ENCODE measurements at regions not wholly inside any gene's neighbourhood (a gene's known extent, or its start where the extent isn't known, plus 50 kb on each side); places are given as distances from the start of the nearest gene placed in this dataset.

DNA sequence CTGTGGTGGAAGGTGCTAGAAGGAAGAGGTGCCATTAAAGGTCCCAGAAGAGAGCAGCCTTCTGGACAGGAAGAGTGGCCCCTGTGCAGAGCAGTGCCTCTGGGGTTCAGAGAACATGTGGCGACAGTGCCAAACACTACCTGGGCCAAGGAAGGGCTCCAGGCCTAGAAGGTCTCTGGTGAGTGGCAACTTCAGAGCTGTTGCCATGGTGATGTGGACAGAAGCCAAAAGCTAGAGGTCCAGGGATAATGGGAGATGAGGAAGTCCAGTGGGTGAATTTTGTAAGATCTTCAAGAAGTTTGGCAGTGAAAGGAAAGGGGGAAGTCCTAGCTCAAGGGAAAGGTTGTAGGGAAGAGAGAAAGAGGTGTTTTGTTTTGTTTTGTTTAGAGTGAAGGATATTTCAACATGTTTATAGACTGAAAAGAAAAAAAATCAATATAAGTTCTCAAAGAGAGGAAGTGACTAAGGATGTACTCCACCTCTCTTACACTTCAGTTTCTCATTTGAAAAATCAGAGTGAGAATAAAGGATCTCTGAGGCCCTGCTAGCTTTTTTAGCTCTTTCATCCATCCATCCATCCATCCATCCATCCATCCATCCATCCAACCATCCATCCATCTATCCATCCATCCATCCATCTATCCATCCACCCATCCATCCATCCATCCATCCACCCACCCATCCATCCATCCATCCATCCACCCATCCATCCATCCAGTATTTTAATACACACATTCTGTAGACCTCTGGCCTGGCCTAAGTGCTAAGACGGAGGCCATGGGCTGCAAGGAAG is 77.1 kb upstream of the DUSP5 start:
- CTCF ChIA-PET: no interaction called here
- peak; percentile 41 for ATAC-seq (ENCODE audit: poor library complexity)
- H3K27me3 ChIP-seq (ENCODE audit: control insufficient read depth in 1 of 2, insufficient read depth in 2 of 2, low read length in 2 of 2): no peaks in the 10 kb centered on the region
- Mint-ChIP-seq H3K36me3 (ENCODE audit: low read depth) (no peaks in the 10 kb centered on the region), H3K4me3 (no peak overlapping the region), H3K27me3 (no peaks in the 10 kb centered on the region), H3K9me3 (no peaks in the 10 kb centered on the region), H3K4me1 (ENCODE audit: low read depth) (peaks cover 22% of the 10 kb centered on the region), H3K27ac (peak overlapping the region; percentile 16)
- no peak overlapping the region for H3K27ac ChIP-seq (ENCODE audit: low read depth in 1 of 2, low read length in 2 of 2)
- H3K4me3 ChIP-seq (ENCODE audit: low read length): no peak overlapping the region
- intact Hi-C loops (cut with DNase I, micrococcal nuclease): no loop called here
- TF ChIP-seq, protein P1, sequence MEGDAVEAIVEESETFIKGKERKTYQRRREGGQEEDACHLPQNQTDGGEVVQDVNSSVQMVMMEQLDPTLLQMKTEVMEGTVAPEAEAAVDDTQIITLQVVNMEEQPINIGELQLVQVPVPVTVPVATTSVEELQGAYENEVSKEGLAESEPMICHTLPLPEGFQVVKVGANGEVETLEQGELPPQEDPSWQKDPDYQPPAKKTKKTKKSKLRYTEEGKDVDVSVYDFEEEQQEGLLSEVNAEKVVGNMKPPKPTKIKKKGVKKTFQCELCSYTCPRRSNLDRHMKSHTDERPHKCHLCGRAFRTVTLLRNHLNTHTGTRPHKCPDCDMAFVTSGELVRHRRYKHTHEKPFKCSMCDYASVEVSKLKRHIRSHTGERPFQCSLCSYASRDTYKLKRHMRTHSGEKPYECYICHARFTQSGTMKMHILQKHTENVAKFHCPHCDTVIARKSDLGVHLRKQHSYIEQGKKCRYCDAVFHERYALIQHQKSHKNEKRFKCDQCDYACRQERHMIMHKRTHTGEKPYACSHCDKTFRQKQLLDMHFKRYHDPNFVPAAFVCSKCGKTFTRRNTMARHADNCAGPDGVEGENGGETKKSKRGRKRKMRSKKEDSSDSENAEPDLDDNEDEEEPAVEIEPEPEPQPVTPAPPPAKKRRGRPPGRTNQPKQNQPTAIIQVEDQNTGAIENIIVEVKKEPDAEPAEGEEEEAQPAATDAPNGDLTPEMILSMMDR (IDR thresholded peaks at IDR 0.05): no peak
- H3K36me3 ChIP-seq (ENCODE audit: insufficient read depth, low read length): no peaks in the 10 kb centered on the region
- H3K4me1 ChIP-seq (ENCODE audit: insufficient read depth, low read length): peaks cover 42% of the 10 kb centered on the region
- DNase-seq: peak in 1 of 14 experiments; percentile 31
- POLR2A ChIA-PET: no interaction called here
- H3K9me3 ChIP-seq (ENCODE audit: control insufficient read depth in 1 of 2, insufficient read depth in 1 of 2, low read length in 2 of 2): no peaks in the 10 kb centered on the region

DNA sequence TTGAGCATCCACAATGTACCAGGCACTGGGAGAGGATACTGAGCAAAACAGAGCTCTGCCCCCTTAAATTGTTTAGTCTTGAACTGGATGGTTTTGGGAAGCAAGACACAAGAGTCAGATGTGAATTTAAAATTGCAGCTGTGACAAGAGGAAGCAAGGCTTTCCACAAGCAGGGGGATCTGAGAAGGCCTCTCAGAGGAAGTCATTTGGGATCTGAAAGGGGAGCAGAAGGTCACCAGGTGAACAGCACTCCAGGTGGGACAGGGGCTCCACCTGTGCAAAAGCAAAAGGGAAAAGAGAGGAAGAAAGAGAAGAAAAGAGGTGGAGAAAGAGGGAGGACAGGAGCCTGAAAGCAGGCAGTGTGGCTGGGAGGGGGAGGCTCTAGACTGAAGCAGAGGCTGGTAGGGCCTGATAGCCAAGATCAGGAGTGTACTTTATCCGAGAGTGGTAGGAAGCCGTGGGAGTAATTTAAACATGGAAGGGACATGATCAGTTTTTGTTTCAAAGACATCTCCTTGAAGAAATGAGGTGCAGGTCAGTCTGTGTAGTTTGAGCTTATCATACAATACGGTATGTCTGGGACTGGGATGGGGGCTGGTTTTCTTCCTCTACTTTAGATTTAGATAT is 76.1 kb upstream of the DUSP5 start:
- TF ChIP-seq, protein P1 (IDR thresholded peaks at IDR 0.05): no peak
- ATAC-seq (ENCODE audit: poor library complexity) (no peak), DNase-seq (no peak)
- H3K27ac Mint-ChIP-seq: no peak overlapping the region
- H3K27me3 ChIP-seq (ENCODE audit: control insufficient read depth in 1 of 2, insufficient read depth in 2 of 2, low read length in 2 of 2): no peaks in the 10 kb centered on the region
- peaks cover 18% of the 10 kb centered on the region for H3K4me1 Mint-ChIP-seq (ENCODE audit: low read depth)
- intact Hi-C loops (cut with DNase I, micrococcal nuclease): no loop called here
- no peaks in the 10 kb centered on the region for H3K9me3 Mint-ChIP-seq
- no peaks in the 10 kb centered on the region for H3K27me3 Mint-ChIP-seq
- no peaks in the 10 kb centered on the region for H3K36me3 ChIP-seq (ENCODE audit: insufficient read depth, low read length)
- H3K4me1 ChIP-seq (ENCODE audit: insufficient read depth, low read length): peaks cover 32% of the 10 kb centered on the region
- ChIA-PET CTCF (no interaction called here), POLR2A (no interaction called here)
- H3K4me3 ChIP-seq (ENCODE audit: low read length): no peak overlapping the region
- no peaks in the 10 kb centered on the region for H3K36me3 Mint-ChIP-seq (ENCODE audit: low read depth)
- H3K4me3 Mint-ChIP-seq: no peak overlapping the region
- no peaks in the 10 kb centered on the region for H3K9me3 ChIP-seq (ENCODE audit: control insufficient read depth in 1 of 2, insufficient read depth in 1 of 2, low read length in 2 of 2)
- H3K27ac ChIP-seq (ENCODE audit: low read depth in 1 of 2, low read length in 2 of 2): no peak overlapping the region

DNA sequence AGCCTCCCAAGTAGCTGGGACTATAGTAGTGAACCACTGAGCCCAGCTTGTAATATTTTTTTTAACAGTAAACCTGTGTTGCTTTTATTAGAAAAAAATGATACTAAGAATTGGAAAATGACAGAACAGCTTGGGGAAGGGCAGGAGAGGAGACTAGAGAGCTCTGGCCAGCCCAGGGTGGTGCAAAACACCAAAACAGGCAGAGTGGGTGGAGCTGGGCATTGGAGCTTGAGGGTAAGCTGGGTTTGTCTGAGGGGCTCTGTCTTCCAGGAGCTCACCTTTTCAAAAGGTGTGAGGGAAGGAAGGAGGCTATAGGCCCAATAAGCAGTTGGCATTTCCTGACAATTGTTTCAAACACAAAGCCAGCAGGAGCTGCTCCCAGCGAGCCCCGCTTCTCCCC is 75.2 kb upstream of the DUSP5 start:
- Mint-ChIP-seq H3K4me1 (ENCODE audit: low read depth) (peaks cover 18% of the 10 kb centered on the region), H3K36me3 (ENCODE audit: low read depth) (no peaks in the 10 kb centered on the region), H3K27ac (no peak overlapping the region), H3K9me3 (no peaks in the 10 kb centered on the region), H3K4me3 (no peak overlapping the region), H3K27me3 (no peaks in the 10 kb centered on the region)
- H3K4me3 ChIP-seq (ENCODE audit: low read length): no peak overlapping the region
- H3K27ac ChIP-seq (ENCODE audit: low read depth in 1 of 2, low read length in 2 of 2): no peak overlapping the region
- ChIA-PET POLR2A (no interaction called here), CTCF (no interaction called here)
- no peaks in the 10 kb centered on the region for H3K27me3 ChIP-seq (ENCODE audit: control insufficient read depth in 1 of 2, insufficient read depth in 2 of 2, low read length in 2 of 2)
- intact Hi-C loops (cut with DNase I, micrococcal nuclease): no loop called here
- DNase-seq (no peak), ATAC-seq (ENCODE audit: poor library complexity) (no peak)
- no peaks in the 10 kb centered on the region for H3K9me3 ChIP-seq (ENCODE audit: control insufficient read depth in 1 of 2, insufficient read depth in 1 of 2, low read length in 2 of 2)
- peaks cover 23% of the 10 kb centered on the region for H3K4me1 ChIP-seq (ENCODE audit: insufficient read depth, low read length)
- TF ChIP-seq, protein P1 (IDR thresholded peaks at IDR 0.05): no peak
- H3K36me3 ChIP-seq (ENCODE audit: insufficient read depth, low read length): no peaks in the 10 kb centered on the region
